ENCODE measurements at regions not wholly inside any gene's neighbourhood (a gene's known extent, or its start where the extent isn't known, plus 50 kb on each side); places are given as distances from the start of the nearest gene placed in this dataset.

GRCh38 chr11:32161293-32161692, 70.4 kb downstream of the RCN1 start:
- DNase-seq (ENCODE audit: low spot score), result no peak

- DNase-seq (ENCODE audit: low spot score), result no peak
These were observed 71.5 kb downstream of the RCN1 start for GRCh38 chr11:32162351-32162750.

GRCh38 chr11:32162906-32163305, 72.0 kb downstream of the RCN1 start:
- no peak for DNase-seq (ENCODE audit: low spot score)

- no peak for DNase-seq (ENCODE audit: low spot score)
These were observed 72.7 kb downstream of the RCN1 start for GRCh38 chr11:32163557-32163956.

- DNase-seq (ENCODE audit: low spot score), result no peak
These were observed 74.0 kb downstream of the RCN1 start for GRCh38 chr11:32164836-32165235.

GRCh38 chr11:32168924-32169323, 78.0 kb downstream of the RCN1 start:
- DNase-seq (ENCODE audit: low spot score), result no peak

- DNase-seq (ENCODE audit: low spot score), result no peak
These were observed 80.6 kb downstream of the RCN1 start for GRCh38 chr11:32171445-32171844.

GRCh38 chr11:32172041-32172847, 81.4 kb downstream of the RCN1 start:
- DNase-seq (ENCODE audit: low spot score), result no peak

GRCh38 chr11:32172848-32173834, 82.3 kb downstream of the RCN1 start:
- peak; percentile 19 for DNase-seq (ENCODE audit: low spot score)

- DNase-seq (ENCODE audit: low spot score), result no peak
These were observed 83.1 kb downstream of the RCN1 start for GRCh38 chr11:32173977-32174376.

- DNase-seq (ENCODE audit: low spot score), result peak; percentile 84
These were observed 85.5 kb downstream of the RCN1 start for GRCh38 chr11:32176223-32176934.

GRCh38 chr11:32178692-32179091, 87.8 kb downstream of the RCN1 start:
- no peak for DNase-seq (ENCODE audit: low spot score)

- no peak for DNase-seq (ENCODE audit: low spot score)
These were observed 92.6 kb downstream of the RCN1 start for GRCh38 chr11:32183512-32183911.

GRCh38 chr11:32184041-32184722, 93.3 kb downstream of the RCN1 start:
- no peak for DNase-seq (ENCODE audit: low spot score)

- no peak for DNase-seq (ENCODE audit: low spot score)
These were observed 94.0 kb downstream of the RCN1 start for GRCh38 chr11:32184723-32185376.

- DNase-seq (ENCODE audit: low spot score), result no peak
These were observed 95.2 kb downstream of the RCN1 start for GRCh38 chr11:32186118-32186517.

GRCh38 chr11:32187111-32187510, 96.2 kb downstream of the RCN1 start:
- DNase-seq (ENCODE audit: low spot score), result no peak

- DNase-seq (ENCODE audit: low spot score), result no peak
These were observed 97.9 kb downstream of the RCN1 start for GRCh38 chr11:32188785-32189184.

- no peak for DNase-seq (ENCODE audit: low spot score)
These were observed 105.3 kb downstream of the RCN1 start for GRCh38 chr11:32196137-32196536.

- DNase-seq (ENCODE audit: low spot score), result no peak
These were observed 107.2 kb downstream of the RCN1 start for GRCh38 chr11:32198053-32198452.

Data from putamen (tissue), 1 donor.